Lung microvascular endothelial cell (primary cell): ENCODE measurements at regions not wholly inside any gene's neighbourhood (a gene's known extent, or its start where the extent isn't known, plus 50 kb on each side); places are given as distances from the start of the nearest gene placed in this dataset.
"Not testable (repeated sequence)": the region's sequence is repeated elsewhere in the genome, so short reads cannot be mapped to it uniquely, and the experiment has no call there.

Experiments used
- DNase-seq, 2 donors: peaks; one replicate each; pipeline versions ENCODE4 v3.0.0 to v3.0.0-alpha.2; 2010; ENCODE audit warnings: low read depth in 2 of 2

DNA sequence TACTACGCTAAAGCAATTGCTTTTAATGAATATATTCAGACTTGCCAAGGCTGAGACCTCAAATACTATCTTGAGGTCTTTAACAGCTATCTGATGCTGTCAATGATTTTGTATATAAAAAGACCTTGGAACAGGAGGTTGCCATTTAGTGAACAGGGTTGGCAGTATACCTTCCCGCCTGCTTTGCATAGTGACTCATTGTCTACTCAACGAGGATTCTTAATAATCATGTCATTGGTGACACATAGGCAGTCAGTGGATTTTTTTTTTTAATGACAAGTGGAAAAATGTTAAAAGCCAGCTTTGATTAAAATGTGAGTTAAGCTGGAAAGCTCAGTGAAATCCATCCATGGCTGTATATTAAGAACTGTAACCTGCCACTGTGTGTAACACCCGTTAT lies 164.0 kb downstream of the ASMT start:
- DNase-seq: no peak

DNA sequence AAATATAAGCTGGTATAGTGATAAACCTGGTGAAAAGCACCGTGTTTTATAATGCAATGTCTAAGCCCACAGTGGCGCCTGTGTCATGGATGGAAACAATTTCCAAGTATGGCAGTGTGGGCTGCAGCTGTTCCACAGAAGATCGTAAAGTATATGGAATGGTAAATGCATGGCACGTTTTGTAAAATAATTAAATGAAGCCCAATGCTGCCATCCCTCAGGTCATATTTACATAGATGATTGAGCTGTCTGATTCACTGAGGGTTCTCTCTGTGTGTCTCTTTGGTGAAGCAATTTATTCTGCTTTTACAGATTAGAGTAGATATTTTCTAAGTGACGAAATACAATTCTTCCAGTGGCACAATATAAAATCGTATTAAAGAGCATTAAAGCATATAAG lies 164.8 kb downstream of the ASMT start:
- DNase-seq: no peak

DNA sequence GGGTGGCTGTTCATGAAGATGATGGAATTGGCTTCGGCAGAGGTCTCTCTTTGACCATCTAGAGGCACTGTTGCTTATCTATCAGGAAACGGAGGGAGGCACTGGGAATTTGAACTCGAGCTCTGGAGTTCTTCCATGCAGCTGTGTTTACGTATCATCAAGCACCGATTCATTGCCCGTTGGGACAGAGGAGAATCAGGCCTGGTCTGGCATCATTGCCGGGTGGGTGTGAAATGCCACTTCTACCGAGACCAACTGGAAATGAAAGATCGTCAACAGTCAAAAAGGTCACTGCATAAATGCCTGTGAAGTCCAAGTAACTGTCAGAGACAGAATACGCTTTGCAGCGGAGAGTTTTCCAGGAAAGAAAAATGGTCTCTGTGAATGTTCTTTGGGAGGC lies 166.9 kb downstream of the ASMT start:
- no peak for DNase-seq

GRCh38 chrX:1784773-1785172 lies 169.9 kb downstream of the ASMT start:
- DNase-seq: no peak

DNA sequence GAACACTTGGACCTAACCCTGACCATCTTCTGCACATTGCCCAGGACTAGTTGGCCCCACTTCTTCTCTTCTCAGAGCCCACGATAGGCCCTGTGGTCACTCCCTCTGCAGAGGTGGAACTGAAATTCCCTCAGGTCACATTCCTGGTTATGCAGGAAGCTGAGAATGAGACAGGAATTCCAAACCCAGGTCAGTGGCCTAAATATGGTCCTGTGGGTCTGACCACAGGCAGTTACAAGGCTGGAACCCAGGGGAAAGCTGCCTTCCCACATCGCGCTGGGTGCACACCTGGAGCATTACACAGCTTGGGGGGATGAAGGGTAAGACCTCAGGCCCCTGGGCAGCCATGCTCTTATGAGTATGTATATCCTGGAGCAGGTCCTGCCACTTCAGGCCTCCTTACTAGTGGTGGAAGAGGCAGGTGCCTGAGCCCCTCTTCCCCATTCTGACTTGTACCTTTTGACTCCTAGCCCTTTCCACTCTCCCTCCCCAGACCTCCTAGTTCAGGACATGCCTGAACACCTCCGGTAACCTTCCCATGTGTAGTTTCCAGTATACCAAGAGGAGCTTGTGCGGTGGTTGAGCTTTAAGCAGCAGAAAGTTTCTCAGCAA lies 173.5 kb downstream of the ASMT start:
- DNase-seq: no peak

DNA sequence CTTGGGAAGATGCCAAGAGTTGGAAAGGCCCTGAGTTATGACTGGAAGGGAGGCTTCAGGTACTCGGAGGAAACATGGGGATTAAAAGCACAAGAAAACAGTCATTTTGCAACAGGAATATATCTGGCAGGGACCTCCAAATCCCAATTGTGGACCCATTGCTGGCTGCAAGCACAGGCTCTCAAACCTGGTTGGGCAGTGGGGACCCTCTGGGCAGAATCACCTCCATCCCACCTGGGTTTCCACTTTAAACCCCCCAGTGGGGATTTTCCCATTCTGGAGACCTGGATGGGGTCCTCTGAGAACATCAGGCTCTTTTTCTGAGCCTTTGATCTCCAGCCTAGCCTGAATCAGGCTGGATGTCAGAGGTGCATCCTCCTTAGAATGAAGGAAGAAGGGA lies 177.8 kb downstream of the ASMT start:
- no peak for DNase-seq

GRCh38 chrX:1794586-1794985 lies 179.7 kb downstream of the ASMT start:
- DNase-seq: no peak

DNA sequence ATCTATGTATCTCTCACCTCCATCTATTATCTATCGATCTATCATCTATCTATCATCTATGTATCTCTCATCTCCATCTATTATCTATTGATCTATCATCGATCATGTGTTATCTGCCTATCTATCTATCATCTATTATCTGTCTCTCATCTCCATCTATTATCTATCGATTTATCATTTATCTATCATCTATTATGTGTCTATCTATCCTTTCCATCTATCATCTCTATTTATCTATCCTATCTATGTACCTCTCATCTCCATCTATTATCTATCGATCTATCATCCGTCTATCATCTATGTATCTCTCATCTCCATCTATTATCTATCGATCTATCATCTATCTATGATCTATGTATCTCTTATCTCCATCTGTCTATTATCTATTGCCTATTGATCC lies 188.1 kb downstream of the ASMT start:
- no peak for DNase-seq

DNA sequence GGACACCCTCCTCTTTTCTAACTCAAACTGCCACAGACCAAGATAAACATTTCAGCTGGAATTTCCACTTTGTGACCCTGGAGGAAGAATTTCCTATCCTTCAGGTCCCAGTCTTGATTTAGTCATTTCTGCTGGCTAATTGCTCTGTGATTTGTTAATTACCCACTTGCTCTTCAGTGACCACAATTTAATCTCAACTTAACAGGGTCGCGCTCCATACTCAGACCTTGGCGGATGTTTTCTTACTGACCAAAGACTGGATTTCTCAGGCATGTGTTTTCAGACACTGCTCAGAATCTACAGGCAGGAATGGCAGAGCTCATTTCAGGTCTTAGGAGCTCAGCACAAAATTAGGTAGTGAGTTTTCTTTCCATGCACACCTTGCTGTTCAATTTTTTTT lies 188.9 kb downstream of the ASMT start:
- no peak for DNase-seq

- DNase-seq: no peak
Observed at GRCh38 chrX:1807301-1807731, 192.5 kb downstream of the ASMT start.

DNA sequence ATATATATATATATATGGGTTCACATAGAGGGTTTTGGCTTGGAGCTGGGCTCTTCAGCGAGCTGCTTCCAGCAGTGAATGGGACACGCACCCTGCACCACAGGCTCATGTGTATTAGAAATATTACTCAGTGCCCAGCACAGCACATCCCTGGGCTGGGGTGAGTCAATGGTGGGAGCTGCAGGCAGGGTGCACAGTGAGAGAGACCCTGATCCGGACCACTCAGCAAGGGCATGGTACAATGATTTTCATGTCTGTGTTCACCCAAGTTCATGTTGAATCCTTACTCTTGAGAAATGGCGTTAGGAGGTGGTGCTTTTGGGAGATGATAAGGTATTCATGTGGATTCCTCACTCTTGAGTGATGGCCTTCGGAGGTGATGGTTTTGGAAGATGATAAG lies 194.7 kb downstream of the ASMT start:
- no peak for DNase-seq

GRCh38 chrX:1813809-1814208 lies 198.9 kb downstream of the ASMT start:
- DNase-seq: no peak

GRCh38 chrX:1815456-1816175 lies 200.8 kb downstream of the ASMT start:
- no peak for DNase-seq

DNA sequence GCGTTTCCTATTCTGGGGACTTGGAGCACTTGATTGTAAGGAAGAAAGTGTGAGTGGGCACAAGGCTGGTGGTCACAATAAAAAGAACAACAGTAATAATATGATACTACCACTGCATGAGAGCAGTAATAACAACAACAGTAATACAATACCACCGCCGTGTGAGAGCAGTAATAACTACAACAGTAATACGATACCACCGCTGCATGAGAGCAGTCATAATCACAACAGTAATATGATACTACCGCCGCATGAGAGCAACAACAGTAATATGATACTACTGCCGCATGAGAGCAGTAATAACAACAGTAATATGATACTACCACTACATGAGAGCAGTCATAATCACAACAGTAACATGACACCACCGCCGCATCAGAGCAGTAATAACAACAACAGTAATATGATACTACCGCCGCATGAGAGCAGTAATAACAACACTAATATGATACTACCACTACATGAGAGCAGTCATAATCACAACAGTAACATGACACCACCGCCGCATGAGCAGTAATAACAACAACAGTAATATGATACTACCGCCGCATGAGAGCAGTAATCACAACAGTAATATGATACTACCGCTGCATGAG lies 201.6 kb downstream of the ASMT start:
- not testable (repeated sequence) for DNase-seq

DNA sequence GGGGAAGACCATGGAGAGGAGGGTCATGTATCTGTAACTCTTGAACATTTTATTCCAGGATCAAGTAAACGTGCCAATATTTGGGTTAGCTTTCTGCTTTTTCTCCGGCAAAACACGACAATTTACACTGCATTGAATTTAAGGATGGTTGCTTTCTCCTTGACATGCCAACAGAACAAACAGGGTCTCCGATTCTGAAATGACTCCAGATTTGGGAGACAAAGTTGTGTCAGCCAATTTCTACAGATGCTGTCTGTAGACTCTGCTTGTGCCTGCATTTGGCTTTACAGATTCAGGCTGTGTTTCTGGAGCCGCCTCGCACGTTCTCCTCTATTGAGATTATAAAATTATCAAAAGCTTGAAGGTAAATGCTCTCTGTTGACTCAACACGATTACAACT lies 207.0 kb downstream of the ASMT start:
- DNase-seq: no peak

GRCh38 chrX:1824855-1825254 lies 210.0 kb downstream of the ASMT start:
- no peak for DNase-seq

DNA sequence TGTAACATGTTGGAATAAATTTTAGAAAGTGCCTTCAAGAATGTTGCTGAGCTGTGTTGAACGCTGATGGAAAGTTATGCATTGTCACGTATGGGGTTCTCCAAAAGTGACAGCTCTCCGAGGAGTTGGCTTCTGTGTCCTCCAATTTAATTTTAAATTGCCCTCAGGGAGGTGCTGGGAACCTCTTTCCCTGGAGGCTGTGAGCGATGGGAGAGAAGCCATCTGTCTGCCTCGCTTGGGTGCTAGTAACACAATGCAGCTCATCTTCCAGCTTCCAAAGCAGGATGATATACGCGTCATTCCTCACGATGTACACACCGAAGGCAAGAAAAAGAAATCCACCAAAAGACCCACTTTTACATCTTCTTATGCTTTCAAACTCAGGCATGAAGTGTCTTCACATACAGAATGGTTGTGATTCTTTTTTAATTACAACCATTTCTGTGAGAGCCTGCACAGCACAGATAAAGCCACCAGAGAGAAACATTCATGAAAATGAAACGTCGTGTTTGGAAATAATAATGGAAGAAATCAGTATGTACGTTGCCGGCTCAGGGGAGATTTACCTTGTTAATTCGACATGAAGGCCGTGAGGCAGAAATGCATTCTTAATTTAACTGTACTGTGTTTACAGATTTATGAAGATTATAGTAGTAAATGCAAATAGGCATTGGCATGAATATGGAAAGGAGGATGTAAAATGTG lies 218.9 kb downstream of the ASMT start:
- no peak for DNase-seq

DNA sequence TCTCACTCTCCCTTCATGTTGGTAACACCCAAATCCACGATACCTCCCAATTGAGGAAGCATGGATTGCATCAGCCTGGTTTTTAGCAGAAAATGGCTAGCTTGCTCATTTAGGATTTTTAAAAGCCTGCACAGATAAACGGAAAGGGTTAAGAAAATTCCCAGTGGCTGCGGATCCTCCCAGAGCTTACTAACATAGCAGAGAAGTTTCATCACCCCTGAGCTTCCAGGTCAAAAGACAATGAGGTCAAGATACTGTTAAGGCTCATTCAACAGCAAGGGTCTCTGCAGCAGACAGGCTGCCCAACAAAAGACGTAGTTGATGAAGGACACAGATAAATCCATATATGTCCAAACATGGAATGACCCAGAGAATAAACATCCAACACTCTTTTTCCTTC lies 220.2 kb downstream of the ASMT start:
- no peak for DNase-seq

- DNase-seq: no peak
Observed at GRCh38 chrX:1836683-1837082, 221.8 kb downstream of the ASMT start.

- no peak for DNase-seq
Observed at GRCh38 chrX:1841746-1842145, 226.9 kb downstream of the ASMT start.

- not testable (repeated sequence) for DNase-seq
Observed at GRCh38 chrX:1847000-1847399, 232.1 kb downstream of the ASMT start.

DNA sequence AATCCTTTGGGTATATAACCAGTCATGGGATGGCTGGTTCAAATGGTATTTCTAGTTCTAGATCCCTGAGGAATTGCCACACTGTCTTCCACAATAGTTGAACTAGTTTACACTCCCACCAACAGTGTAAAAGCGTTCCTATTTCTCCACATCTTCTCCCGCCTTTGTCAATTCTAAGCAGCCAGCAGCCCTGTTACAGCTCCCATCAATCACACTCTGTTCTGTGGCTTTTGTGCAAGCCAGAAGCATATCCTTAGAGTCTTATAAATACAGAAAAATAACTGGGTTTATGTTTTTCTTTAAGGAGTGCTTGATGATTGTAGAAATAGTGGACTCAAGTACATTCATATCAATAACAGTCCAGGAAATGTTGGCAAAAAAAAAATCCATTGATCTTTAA lies 232.9 kb downstream of the ASMT start:
- not testable (repeated sequence) for DNase-seq

GRCh38 chrX:1851527-1851926 lies 236.7 kb downstream of the ASMT start:
- DNase-seq: no peak
